Stimulated activated CD8-positive, alpha-beta memory T cell treated with anti-CD3 and anti-CD28 coated beads, Interleukin-12 subunit alpha, Interleukin-12 subunit beta, amount 100 ng/mL, for 24 hours (primary cell): ENCODE measurements at regions not wholly inside any gene's neighbourhood (a gene's known extent, or its start where the extent isn't known, plus 50 kb on each side); places are given as distances from the start of the nearest gene placed in this dataset.
"Not testable (repeated sequence)": the region's sequence is repeated elsewhere in the genome, so short reads cannot be mapped to it uniquely, and the experiment has no call there.

Source experiments
- DNase-seq: peaks from one replicate; pipeline ENCODE4 v3.0.0-alpha.2; 2020; ENCODE audit errors: extremely low read depth

DNA sequence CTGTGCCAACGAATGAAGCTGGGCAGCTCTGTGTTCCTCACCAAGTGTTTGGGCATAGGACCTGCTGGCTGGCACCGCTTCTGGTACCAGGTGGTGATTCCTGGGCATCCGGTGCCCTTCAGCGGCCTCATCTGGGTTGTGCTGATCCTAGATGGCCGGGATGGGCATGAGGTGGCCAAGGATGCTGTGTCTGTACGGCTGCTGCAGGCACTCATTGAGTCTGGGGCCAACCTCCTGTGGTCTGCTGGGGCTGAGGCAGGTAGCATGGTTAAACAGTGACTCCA, 96.1 kb upstream of the PLEKHM1 start:
- DNase-seq: not testable (repeated sequence)

DNA sequence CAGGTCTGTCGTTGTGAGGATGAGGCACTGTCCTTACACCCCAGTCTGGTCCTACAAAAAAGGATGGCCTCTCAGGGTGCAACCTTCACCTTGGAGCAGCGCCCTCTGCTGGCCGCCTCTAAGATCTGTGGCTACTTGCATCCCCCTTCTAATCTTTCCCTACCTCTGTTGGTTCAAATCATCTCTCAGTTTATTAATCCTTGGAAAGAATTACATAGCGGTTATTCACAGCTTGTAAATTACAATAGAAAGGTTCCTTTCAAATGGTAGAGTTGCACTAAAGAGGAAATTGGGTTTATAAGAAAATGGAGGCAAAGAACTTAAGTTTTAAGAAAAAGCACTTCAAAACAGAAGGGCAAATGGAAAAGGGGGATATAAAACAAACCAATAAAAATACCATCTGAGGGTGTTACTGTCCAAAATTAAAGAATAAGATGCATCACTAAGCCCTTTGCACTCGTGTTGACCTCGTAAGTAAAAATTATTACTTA, 102.0 kb upstream of the PLEKHM1 start:
- DNase-seq: not testable (repeated sequence)

DNA sequence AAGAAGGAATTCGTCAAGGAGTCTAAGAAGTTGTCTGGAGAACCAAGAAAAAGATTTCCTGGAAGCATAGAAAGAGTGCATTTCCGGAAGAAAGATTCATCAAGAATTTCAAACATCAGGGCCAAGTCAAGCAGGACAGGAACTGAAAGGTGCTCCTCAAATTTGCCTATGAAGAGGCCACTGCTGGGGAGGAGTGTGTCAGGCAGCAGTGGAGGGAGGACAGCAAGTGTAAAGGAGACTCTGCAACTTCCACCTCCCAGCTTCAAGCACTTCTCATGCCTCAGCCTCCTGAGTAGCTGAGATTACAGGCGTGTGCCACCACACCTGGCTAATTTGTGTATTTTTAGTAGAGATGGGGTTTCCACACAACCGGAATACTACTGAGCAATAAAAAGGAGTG, 105.8 kb upstream of the PLEKHM1 start:
- DNase-seq: not testable (repeated sequence)

DNA sequence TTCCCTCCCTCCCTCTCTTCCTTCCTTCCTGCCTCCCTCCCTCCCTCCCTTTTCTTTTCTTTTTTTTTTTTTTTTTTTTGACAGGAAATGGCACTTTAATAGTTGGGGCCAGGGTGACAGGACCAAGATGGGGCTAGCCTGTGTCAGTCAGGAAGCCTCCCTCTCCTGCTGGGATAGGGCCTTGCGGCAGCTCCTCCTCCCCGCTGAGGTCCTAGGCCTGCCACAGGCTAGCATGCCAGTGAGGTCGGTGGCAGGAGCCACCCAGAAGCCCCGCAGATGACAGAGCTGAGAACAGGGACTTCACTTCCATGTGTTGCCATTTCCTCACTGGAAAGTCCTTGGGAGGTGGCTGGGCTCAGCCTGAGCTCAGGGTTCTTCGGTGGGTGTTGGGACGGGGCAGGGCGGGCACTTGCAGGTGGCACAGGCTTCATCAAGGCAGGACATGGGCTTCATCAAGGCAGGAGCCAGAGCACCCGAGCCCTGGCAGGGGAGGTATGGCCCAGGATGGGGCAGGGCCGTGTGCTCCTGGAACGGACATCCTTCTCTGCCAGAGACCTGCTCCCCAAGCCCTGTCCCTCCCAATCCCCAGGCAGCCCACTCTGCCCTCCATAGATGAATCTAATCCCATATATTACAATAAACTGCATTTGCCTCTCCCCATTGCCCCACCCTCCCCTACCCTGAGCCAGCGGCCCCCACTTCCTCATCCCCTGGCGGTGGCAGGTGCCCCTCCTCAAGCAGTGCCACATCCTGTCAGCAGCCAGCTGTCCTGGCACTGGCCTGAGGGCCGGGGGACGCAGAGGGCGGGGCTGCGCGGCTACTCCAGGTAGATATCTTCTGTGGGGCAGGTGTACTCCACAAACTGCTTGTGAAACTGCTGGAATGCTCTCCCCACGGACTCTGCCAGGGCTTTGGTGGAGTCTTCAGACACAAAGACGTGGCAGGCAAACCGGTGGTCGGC, 109.8 kb upstream of the PLEKHM1 start:
- not testable (repeated sequence) for DNase-seq

DNA sequence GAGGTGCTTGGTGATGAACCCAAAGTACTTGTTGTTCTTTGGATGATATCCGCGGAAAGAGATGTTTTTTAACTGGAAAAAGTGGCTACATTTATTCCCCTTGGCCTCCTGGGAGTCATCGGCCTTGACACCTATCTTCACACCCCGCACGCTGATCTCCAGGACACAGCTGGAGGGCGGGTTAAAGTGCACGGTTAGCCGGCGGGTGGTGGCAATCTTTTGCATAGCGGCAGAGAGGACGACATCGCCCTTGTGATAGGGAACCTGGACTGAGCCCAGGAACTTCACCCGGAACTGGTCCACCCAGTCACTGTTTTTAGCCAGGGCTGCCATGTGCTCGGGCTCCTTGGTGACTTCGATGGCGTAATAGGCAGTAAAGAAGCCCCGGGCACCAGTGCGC, 110.5 kb upstream of the PLEKHM1 start:
- not testable (repeated sequence) for DNase-seq

DNA sequence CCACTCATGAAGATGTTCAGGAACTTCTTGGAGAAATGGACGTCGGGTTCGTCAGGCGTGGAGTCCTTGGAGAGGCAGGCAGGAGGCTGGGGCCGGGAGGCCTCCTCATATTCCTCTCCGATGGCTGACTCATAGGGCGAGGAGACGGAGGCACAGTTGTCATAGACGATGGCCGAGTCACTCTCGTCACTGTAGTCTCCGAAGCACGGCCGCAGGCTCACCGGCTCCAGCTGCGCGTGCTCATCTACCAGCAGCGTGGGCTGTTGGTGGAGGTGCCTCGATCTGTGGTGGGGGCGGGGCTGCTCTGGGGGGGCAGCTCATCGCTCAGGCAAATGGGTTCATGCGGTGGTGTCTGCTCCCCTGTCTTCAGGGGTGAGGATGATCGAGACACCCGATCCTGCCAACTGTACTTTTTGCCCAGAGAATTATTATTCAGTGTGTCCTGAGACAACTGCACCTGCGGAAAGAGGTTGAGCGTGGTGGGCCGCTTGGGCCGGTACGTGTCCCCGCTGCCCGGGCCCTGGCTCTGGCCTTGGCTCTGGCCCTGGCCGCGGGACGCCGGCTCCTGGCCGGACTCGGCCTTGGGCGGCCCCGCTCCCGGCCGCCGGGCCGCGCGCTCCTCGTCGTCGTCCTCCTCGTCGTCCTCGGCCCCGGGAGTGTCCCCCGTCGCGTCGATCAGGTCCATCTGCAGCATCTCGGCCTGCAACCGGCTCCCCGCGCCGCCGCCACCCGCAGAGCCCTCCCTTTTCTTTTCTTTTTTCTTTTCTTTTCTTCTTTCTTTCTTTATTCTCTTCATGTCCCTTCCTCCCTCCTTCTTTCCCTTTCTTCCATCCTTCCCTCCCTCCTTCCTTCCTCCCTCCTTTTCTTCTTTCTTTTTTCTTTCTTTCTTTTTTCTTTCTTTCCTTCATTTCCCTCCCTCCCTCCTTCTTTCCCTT, 111.4 kb upstream of the PLEKHM1 start:
- not testable (repeated sequence) for DNase-seq

DNA sequence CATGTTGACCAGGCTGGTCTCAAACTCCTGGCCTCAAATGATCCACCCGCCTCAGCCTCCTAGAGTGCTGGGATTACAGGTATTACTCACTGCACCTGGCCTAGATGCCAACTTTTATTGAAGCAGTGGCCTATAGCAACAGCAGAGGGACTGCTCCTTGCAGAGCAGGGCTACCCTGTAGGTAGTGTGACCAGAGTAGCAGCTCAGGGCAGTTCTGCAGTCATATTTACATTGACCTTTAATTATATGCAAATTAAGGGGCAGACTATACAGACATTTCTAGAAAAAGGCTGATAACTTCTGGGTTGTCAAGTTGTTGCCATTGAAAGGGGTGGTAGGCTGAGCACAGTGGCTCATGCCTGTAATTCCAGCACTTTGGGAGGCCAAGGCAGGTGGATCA, 115.2 kb upstream of the PLEKHM1 start:
- not testable (repeated sequence) for DNase-seq

DNA sequence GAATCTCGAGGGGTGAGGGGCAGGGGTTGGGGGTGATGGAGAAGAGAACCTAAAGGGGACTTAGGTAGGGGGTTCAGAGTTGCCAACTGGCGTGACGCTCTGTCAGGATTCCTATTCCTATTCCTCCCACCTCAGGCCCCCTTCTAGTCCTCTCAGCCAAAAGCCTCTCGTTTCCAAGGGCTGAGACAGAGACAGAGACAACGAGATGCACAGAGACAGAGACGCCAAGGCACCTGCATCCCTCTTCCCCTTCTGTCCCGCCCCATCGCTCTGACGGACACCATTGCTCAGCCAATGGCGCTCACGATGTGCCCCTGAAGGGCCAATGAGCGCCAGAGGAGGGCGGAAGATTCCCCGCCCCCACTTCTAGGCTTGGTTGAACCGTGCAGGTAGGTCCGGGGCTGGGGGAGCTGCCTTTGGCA, 129.5 kb upstream of the PLEKHM1 start:
- peak; percentile 41 for DNase-seq

DNA sequence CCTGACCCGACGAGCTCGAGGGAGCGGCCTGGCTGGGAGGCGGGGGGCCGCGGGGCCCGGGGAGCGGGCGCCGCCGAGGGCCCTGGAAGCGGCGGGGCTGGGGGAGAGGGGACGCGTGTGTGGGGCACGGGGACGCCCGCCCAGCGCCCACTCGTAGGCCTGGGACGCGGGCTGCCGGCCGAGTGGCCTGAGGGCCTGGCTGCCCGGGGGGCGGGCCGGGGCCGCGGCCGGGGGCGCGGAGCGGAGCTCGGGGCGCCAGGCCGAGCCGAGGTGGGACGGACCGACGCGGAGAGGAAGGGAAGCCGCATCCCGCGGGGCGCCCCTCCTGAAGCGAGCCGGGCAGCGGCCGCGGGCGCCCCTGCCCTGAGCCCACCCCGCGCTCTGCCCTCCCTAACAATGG, 129.9 kb upstream of the PLEKHM1 start:
- not testable (repeated sequence) for DNase-seq

DNA sequence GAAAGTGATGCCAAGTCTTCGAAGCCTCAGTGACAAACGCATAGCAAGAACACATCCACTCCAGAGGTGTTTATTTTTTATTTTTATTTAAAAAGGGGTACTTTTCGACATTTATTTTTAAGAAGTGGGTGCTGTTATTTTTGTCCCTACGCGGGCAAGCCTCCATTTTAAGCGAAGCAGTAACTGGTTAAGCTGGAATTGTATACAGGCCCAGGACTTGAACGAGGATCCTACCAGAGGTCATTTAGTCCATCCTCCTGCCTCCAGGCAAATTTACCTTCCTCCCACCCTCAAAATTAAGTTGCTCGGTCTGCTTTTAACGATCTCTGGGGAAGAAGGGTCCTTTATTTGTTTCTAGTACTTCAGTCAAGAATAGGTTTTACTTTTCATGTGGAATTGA, 130.6 kb upstream of the PLEKHM1 start:
- DNase-seq: not testable (repeated sequence)

DNA sequence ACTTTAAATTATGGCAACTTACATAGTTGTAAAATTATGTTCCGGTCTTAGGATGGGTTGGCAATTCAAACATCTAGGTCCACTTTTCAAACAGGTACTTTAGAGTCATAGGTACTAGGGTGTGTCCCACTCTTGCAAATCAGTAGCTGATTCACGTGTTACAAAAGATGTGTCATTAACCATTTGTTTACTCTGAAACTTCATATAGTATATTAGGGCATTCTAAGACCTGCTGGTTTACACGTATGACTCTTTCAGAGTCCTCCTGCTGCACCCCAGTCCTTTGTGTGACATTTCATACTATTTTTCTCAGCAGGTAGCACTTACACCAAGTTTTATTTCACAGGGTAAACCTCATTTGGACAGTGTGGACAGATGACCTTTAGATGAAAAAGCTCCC, 131.8 kb upstream of the PLEKHM1 start:
- DNase-seq: not testable (repeated sequence)

DNA sequence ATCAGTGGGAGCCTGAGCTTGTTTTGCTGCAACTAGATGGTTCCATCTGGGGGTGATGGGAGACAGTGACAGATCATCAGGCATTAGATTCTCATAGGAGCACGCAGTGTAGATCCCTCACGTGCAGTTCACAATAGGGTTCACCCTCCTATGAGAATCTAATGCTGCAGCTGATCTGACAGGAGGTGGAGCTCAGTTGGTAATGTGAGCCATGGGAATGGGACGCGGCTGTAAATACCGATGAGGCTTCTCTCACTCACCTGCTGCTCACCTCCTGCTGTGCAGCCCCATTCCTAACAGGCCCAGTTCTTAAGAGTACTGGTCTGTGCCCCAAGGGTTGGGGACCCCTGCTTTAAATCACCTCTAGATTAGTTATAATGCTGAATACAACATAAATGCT, 137.5 kb upstream of the PLEKHM1 start:
- no peak for DNase-seq

DNA sequence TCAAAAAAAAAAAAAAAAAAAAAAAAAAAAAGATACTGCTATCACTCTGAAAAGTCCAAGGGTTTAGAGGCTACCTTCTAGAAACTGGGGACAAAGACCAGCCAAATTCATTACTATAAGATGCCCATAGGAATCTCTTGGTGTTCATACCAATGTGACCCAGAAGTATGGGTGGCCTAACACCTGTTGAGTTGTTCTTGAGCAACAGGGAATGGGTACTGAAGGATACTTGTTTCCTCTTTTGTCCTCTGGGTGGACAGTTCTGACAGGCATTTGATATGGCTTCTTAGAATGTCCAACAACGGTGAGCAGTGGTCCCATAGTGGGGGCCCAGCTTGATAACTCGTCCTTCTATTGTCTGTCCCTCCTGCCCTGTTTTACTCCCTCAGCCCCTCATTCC, 141.4 kb upstream of the PLEKHM1 start:
- DNase-seq: no peak

DNA sequence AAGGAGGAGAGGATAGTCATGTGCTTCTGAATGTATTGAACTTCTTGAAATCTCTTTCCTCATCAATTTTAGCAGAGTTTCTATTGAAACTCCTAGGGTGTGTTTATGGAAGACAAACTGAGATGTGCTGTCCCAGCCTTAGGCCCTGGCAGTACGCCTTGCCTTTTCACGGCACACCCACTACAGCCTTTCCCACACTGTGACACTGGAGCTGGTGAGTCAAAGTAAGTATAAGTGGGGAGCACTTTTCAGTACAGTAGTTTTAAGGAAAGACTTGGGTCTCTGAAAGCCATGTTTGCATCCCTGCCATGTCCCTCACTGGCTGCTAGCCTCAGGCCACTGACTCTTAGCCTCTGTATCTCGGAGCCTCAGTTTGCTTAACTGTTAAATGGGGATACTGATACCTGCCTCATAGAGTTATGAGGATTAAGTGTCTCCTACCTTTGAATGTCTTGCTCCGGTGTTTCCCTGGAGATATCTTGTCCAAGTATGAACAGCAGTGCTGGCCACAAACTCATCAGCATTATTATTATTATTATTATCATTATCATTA, 144.7 kb upstream of the CRHR1 start:
- no peak for DNase-seq

DNA sequence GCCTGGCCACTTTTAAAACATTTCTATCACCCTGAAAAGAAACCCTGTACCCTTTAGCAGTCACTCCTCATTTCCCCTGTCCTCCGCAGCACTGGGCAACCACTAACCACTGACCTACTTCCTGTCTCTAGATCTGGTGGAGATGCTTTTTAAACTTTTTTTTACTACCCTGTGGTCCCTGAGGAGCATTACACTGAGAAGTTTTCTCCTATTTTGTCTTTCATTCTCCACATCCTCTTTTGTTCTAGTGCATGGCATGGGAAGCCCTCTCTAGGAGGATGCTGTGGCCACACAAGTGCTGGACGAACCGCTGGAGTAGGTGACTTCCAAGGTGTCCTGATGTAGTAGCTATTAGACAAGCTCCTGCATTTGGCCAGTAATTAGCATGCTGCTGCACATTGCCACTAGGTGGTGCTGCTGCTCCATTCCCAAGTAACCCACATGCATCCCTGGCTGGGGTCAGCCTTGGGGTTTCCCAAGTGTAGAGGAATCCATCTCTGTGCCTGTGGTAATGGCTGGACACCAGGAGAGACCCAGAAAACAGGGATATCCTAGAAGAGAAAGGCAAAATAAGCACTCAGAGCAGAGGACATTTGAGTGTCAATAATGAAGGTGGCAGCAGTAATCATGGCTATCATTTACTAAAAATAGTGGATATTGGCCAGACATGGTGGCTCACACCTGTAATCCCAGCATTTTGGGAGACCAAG, 143.8 kb upstream of the CRHR1 start:
- DNase-seq: peak; percentile 42

DNA sequence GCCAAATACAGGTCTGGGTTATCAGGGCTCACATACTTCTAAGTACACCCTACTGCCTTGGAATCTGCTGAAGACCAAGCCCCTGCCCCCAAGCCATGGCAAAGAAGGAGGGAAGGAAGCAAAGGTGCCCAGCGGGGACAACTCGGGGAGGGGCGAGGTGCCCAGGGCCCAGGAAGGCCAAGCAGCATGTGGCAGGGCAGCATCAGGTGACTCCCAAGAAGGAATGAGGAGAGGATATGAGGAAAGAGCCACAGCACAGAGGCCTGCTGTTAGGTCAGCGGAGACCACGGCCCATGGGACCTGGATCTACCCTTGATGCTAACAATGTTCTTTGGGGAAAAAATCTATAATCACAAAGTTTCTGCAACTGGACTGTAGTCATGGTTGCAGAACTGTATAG, 142.6 kb upstream of the CRHR1 start:
- no peak for DNase-seq

DNA sequence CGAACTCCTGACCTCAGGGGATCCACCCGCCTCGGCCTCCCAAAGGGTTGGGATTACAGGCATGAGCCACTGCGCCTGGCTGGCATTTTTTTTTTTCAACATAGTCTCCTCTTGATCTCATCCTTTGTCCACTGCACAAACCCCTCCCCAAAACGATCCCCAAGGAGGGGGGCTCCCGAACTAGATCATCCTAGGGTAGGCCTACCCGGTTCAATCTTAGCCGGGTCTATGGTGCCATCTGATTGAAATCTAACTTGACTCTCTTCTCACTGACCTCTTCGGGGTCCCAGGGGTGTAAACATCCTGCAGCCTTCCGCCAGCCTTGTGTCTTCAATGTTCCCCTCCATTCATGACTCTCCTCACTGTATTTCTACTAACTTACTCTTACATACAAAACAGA, 140.5 kb upstream of the CRHR1 start:
- no peak for DNase-seq

DNA sequence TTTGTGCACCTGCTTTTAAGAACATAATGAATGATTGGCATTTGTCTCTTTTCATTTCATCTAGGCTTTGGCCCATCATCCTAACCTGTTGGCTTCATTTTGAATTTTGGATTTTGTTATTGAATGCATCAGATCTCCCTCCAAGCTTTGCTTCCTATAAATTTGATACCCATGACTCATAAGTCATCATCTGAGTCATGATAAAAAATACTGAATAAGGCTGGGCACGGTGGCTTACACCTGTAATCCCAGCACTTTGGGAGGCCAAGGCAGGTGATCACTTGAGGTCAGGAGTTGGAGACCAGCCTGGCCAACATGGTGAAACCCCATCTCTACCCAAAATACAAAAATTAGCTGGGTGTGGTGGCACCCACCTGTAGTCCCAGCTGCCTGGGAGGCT, 139.5 kb upstream of the CRHR1 start:
- not testable (repeated sequence) for DNase-seq

DNA sequence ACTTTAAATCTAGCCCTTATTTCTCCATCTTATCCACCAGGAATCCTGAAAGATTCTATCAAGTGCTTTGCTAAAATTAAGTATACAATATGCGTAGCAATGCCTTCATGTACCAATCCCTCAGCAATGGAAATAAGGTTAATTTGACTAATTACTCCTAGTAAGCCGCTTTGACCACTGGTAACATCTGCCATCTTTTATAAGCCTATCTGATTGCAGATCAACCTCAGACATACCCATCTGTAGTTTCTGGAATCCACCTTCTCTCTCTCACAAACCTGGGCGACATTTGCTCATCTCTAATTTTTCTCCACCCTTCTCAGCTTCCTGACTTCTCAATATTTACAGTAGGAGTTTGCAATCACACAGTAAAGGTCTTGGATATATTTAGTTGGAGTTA, 138.8 kb upstream of the CRHR1 start:
- no peak for DNase-seq

DNA sequence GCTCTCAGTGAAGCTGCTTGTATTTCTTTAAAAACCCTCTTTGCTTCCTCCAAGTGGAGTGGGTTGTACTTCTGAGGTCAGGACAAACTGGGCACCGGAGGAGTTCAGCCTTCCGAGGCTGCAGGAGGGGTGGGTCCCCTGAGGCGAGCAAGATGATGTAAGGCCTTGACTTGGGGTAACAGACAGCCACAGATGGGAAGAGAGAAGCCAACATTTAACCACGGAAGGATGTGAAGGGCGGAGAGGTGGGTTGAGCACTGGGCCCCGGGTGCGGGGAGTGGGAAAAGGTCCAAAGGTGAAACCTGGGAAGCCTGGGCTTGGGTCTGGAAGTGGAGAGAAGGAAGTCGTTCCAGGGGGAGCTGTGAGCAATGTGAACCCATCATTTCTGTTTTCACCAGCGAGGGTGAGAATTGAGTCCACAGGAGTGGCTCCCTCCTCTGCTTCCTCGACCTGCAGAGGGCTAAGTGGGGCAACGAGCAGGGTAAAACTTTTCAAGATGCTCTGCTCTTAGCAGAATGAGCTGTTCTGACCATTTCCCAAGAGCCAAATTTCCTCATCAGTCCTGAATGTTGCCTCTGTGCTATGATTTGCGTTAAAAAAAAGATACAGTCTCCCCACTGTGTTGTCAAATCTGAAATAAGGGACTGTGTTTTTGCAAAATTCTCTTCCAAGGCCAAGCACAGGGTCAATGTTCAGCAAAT, 137.7 kb upstream of the CRHR1 start:
- no peak for DNase-seq

DNA sequence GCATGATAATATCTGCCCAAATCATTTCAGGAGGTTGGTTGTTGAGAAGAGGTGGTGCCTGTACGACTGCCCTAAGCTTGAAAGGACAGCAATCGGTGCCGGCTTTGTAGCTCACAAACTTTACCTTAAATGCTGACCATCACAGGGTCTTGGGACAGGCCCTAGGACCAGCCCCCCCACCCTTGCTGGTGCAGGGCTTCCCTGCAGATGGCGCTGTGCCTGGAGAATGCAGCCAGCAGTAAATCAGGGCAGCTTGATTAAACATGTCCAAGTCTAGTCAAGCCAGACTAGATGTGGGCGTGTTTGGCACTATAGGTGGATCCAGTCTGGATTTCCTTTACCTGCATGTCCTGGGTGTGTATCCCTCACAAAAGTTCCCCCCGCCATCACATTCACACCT, 135.5 kb upstream of the CRHR1 start:
- DNase-seq: no peak
